Hepatocyte (in vitro differentiated cells): ENCODE measurements at regions not wholly inside any gene's neighbourhood (a gene's known extent, or its start where the extent isn't known, plus 50 kb on each side); places are given as distances from the start of the nearest gene placed in this dataset.
"Not testable (repeated sequence)": the region's sequence is repeated elsewhere in the genome, so short reads cannot be mapped to it uniquely, and the experiment has no call there.

Source experiments
- DNase-seq: peaks from one replicate; pipeline ENCODE4 v3.0.0-alpha.2; 2016; ENCODE audit warnings: low spot score
- H2AFZ ChIP-seq: fragments of 200-600 bp; sonication (generic); 2 replicates; pipeline ENCODE4 v1.6.0; 2016; ENCODE audit warnings: antibody characterized with exemption, mild to moderate bottlenecking
- H3K27ac ChIP-seq: fragments of 200-600 bp; sonication (generic); 2 replicates; pipeline ENCODE4 v1.5.1; 2016; ENCODE audit warnings: mild to moderate bottlenecking
- H3K27me3 ChIP-seq: fragments of 200-600 bp; sonication (generic); 2 replicates; pipeline ENCODE4 v1.6.1; 2016
- H3K36me3 ChIP-seq: fragments of 200-600 bp; sonication (generic); replicated peaks from 2 replicates; pipeline ENCODE4 v1.5.1; 2016; ENCODE audit warnings: low read depth; ENCODE audit not compliant: insufficient read depth
- H3K4me1 ChIP-seq: fragments of 200-600 bp; sonication (generic); 2 replicates; pipeline ENCODE4 v1.5.1; 2016; ENCODE audit warnings: mild to moderate bottlenecking, moderate library complexity; ENCODE audit not compliant: insufficient read depth
- H3K4me2 ChIP-seq: fragments of 200-600 bp; sonication (generic); 2 replicates; pipeline ENCODE4 v1.6.0; 2016
- H3K4me3 ChIP-seq: fragments of 200-600 bp; sonication (generic); 2 replicates; pipeline ENCODE4 v1.5.1; 2016; ENCODE audit warnings: mild to moderate bottlenecking
- H3K79me2 ChIP-seq: fragments of 200-600 bp; sonication (generic); 2 replicates; pipeline ENCODE4 v1.6.0; 2017; ENCODE audit warnings: mild to moderate bottlenecking
- H3K9me2 ChIP-seq: fragments of 200-600 bp; sonication (generic); replicated peaks from 2 replicates; pipeline ENCODE4 v1.6.0; 2017; ENCODE audit warnings: mild to moderate bottlenecking; ENCODE audit not compliant: insufficient read depth
- H3K9me3 ChIP-seq: fragments of 200-600 bp; sonication (generic); 2 replicates; pipeline ENCODE4 v1.5.1; 2016; ENCODE audit warnings: low read depth, mild to moderate bottlenecking
- H4K20me1 ChIP-seq: fragments of 200-600 bp; sonication (generic); 2 replicates; pipeline ENCODE4 v1.6.0; 2016; ENCODE audit warnings: mild to moderate bottlenecking; ENCODE audit not compliant: insufficient read depth, poor library complexity, severe bottlenecking
- EZH2 ChIP-seq: fragments of 200-600 bp; sonication (generic); IDR thresholded peaks from 2 replicates; pipeline ENCODE4 v1.6.1; 2016; ENCODE audit warnings: antibody characterized with exemption, mild to moderate bottlenecking, borderline replicate concordance
- EZH2phosphoT487 ChIP-seq: fragments of 200-600 bp; sonication (generic); IDR thresholded peaks from one replicate; pipeline ENCODE4 v1.6.1; 2018; ENCODE audit warnings: antibody characterized with exemption, mild to moderate bottlenecking, low read depth, moderate library complexity; ENCODE audit not compliant: unreplicated experiment, severe bottlenecking
- WGBS: methylation state at CpG from one replicate; pipeline ENCODE4 v1.1.6; 2016; ENCODE audit warnings: low lambda C conversion rate; ENCODE audit errors: missing lambda C conversion rate; 5-methylcytosine and 5-hydroxymethylcytosine counted together
- TF ChIP-seq, protein P1 (sequence below): fragments of 200-600 bp; sonication (generic); IDR thresholded peaks from 2 replicates; pipeline ENCODE4 v1.5.1; 2016; ENCODE audit warnings: antibody characterized with exemption, mild to moderate bottlenecking; ENCODE audit not compliant: poor library complexity

DNA sequence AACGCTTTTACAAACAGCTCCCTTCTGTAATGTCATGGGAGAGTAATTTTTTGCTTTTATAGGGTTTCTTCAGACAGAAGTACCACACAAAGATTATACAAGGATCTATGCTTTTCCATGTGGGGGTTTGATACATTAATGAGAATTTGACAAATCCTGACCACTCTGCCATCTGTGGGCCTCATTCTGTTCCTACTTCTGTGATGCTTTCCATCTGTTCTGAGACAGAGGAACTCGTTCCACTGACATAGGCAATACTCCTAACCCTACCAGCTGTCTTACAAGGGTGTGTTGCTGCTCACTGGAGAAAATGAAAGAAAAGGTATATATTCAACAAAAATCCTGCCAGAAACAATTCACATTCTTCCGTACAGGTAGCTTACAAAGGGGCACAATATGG lies 59.4 kb upstream of the NAMPT start:
- WGBS, result 80% methylated on average over 3 of the region's 3 CpGs
- Histone ChIP-seq H3K9me3 (no peaks in the 10 kb centered on the region), H2AFZ (no peak overlapping the region), H3K27ac (no peak overlapping the region), H3K4me2 (no peak overlapping the region), H3K79me2 (no peaks in the 10 kb centered on the region), H3K27me3 (no peaks in the 10 kb centered on the region), H4K20me1 (no peaks in the 10 kb centered on the region), H3K9me2 (no peaks in the 10 kb centered on the region), H3K4me3 (no peak overlapping the region), H3K36me3 (no peaks in the 10 kb centered on the region), H3K4me1 (no peaks in the 10 kb centered on the region)
- DNase-seq, result no peak
- TF ChIP-seq, protein P1, sequence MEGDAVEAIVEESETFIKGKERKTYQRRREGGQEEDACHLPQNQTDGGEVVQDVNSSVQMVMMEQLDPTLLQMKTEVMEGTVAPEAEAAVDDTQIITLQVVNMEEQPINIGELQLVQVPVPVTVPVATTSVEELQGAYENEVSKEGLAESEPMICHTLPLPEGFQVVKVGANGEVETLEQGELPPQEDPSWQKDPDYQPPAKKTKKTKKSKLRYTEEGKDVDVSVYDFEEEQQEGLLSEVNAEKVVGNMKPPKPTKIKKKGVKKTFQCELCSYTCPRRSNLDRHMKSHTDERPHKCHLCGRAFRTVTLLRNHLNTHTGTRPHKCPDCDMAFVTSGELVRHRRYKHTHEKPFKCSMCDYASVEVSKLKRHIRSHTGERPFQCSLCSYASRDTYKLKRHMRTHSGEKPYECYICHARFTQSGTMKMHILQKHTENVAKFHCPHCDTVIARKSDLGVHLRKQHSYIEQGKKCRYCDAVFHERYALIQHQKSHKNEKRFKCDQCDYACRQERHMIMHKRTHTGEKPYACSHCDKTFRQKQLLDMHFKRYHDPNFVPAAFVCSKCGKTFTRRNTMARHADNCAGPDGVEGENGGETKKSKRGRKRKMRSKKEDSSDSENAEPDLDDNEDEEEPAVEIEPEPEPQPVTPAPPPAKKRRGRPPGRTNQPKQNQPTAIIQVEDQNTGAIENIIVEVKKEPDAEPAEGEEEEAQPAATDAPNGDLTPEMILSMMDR, result no peak
- TF ChIP-seq EZH2 (no peak), EZH2phosphoT487 (no peak)

DNA sequence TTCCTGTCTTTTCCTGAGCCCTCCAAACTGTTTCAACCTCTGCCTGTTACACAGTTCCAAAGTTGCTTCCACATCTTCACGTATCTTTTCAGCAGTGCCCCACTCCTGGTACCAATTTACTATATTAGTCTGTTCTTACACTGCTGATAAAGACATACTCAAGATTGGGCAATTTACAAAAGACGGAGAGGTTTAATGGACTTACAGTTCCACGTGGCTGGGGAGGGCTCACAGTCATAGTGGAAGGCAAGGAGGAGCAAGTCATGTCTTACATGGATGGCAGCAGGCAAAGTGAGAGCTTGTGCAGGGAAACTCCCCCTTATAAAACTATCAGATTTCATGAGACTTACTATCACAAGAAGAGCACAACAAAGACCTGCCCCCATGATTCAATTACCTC lies 57.3 kb upstream of the NAMPT start:
- 67% methylated on average over 3 of the region's 3 CpGs for WGBS
- H3K9me3 ChIP-seq, DNase-seq: not testable (repeated sequence)

DNA sequence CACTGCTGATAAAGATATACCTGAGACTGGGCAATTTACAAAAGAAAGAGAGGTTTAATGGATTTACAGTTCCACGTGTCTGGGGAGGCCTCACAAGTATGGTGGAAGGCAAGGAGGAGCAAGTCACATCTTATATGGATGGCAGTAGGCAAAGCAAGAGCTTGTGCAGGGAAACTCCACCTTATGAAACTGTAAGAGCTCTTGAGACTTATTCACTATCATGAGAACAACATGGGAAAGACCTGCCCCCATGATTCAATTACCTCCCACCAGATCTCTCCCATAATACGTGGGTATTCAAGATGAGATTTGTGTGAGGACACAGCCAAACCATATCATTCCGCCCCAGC lies 55.4 kb upstream of the NAMPT start:
- H3K9me2 ChIP-seq, H3K9me3 ChIP-seq, H2AFZ ChIP-seq, H3K36me3 ChIP-seq, H3K27me3 ChIP-seq, H3K27ac ChIP-seq, DNase-seq, H4K20me1 ChIP-seq, H3K4me1 ChIP-seq, H3K4me3 ChIP-seq, H3K79me2 ChIP-seq, H3K4me2 ChIP-seq: not testable (repeated sequence)
- WGBS, result 63% methylated on average over 3 of the region's 3 CpGs

More for the DNA sequence above, 57.3 kb upstream of the NAMPT start:
- H3K4me2 ChIP-seq, H4K20me1 ChIP-seq, H3K79me2 ChIP-seq, H3K9me2 ChIP-seq, H3K27ac ChIP-seq, H3K4me3 ChIP-seq, H3K36me3 ChIP-seq, H3K4me1 ChIP-seq, H2AFZ ChIP-seq, H3K27me3 ChIP-seq: not testable (repeated sequence)

DNA sequence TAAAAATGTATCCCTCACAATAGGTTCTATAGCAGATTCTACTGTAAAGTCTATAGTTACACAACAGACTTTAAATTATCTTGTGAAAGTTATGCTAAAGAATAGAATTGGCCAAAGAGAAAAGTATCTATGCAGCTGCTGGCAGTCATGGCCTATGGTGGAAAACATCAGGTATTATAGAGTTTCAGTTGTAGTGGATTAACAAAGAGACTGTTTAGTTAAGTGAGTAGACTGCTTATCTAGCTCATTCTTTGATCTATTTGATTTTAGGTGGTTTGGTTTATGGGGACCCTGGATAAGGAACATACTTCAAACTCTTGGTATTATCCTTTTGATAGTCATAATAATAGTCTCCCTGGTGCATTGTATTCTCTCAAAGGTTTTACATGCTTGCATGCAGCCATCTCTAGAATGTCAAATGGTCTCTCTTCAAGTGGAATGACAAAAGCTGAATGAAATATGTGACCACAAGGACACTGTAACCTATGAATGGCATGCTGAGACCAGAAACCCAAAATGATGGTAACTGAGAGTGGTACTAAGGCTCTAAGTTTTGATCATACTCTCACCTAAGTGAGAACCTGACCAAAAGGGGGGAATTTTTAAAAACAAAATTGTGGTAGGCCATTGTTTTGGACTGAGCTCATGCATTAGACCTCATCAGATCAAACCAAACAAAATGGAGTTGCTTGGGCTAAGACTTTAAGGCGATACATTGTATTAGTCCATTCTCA lies 54.9 kb upstream of the NAMPT start:
- Histone ChIP-seq H3K4me2 (no peak overlapping the region), H2AFZ (no peak overlapping the region), H3K4me3 (no peak overlapping the region), H3K9me2 (no peaks in the 10 kb centered on the region), H4K20me1 (no peaks in the 10 kb centered on the region), H3K36me3 (no peaks in the 10 kb centered on the region), H3K9me3 (no peaks in the 10 kb centered on the region), H3K27me3 (no peaks in the 10 kb centered on the region), H3K79me2 (no peaks in the 10 kb centered on the region), H3K27ac (no peak overlapping the region), H3K4me1 (no peaks in the 10 kb centered on the region)
- no peak for DNase-seq
- TF ChIP-seq, protein P1, result no peak
- TF ChIP-seq EZH2phosphoT487, result no peak
- TF ChIP-seq EZH2, result no peak
- WGBS, result 91% methylated on average over 1 of the region's 1 CpG
